WTC11 (cell line): ENCODE measurements at regions not wholly inside any gene's neighbourhood (a gene's known extent, or its start where the extent isn't known, plus 50 kb on each side); places are given as distances from the start of the nearest gene placed in this dataset.

Experiments
- ATAC-seq: fragments of 200-7000 bp; cut with Tn5 transposase; 2 replicates; pipeline ENCODE4 v1.10.0; 2021; ENCODE audit warnings: mild to moderate bottlenecking, moderate library complexity
- CTCF ChIA-PET: fragments of 300-600 bp; sonication (Branson Sonifier 250); formaldehyde crosslinking; loops from one replicate; lab custom pipeline; 2021; ENCODE audit warnings: antibody characterized with exemption; lab: Charles Lee
- POLR2A ChIA-PET: fragments of 350-600 bp; sonication (Branson Sonifier 250); formaldehyde crosslinking; loops from one replicate; lab custom pipeline; 2021; ENCODE audit warnings: antibody characterized with exemption; lab: Charles Lee
- DNase-seq: peaks from one replicate; pipeline ENCODE4 v3.0.0; 2021; ENCODE audit warnings: low spot score
- H3K27ac Mint-ChIP-seq: 2 replicates; pipeline ENCODE4 v1.8.0; 2021; ENCODE audit warnings: mixed read lengths
- H3K27me3 Mint-ChIP-seq: 2 replicates; pipeline ENCODE4 v1.8.0; 2021; ENCODE audit warnings: low read depth, mild to moderate bottlenecking, moderate library complexity, mixed read lengths
- H3K36me3 Mint-ChIP-seq: 2 replicates; pipeline ENCODE4 v1.8.0; 2021; ENCODE audit warnings: mixed read lengths
- H3K4me1 Mint-ChIP-seq: 2 replicates; pipeline ENCODE4 v1.8.0; 2022; ENCODE audit warnings: mixed read lengths
- H3K4me3 Mint-ChIP-seq: 2 replicates; pipeline ENCODE4 v1.8.0; 2021; ENCODE audit warnings: mild to moderate bottlenecking, moderate library complexity, mixed read lengths
- H3K9me3 Mint-ChIP-seq: 2 replicates; pipeline ENCODE4 v1.8.0; 2021; ENCODE audit warnings: mixed read lengths
- AR ChIP-seq: fragments of 250-450 bp; sonication (Bioruptor Pico); IDR thresholded peaks from 2 replicates; pipeline ENCODE4 v1.9.0; 2021; ENCODE audit warnings: mild to moderate bottlenecking
- CBFB ChIP-seq: sonication (generic); formaldehyde crosslinking; IDR thresholded peaks from 2 replicates; pipeline ENCODE4 v1.8.1; 2022; ENCODE audit warnings: mild to moderate bottlenecking, low read depth, missing genetic modification reagents
- ETV6 ChIP-seq: sonication (generic); formaldehyde crosslinking; IDR thresholded peaks from 2 replicates; pipeline ENCODE4 v1.8.1; 2022; ENCODE audit warnings: mild to moderate bottlenecking, missing genetic modification reagents
- GRHL2 ChIP-seq: fragments of 250-450 bp; sonication (Bioruptor Pico); IDR thresholded peaks from 2 replicates; pipeline ENCODE4 v1.8.0; 2022; ENCODE audit warnings: mild to moderate bottlenecking, moderate library complexity; ENCODE audit not compliant: insufficient replicate concordance, severe bottlenecking
- IRF1 ChIP-seq: sonication (generic); formaldehyde crosslinking; IDR thresholded peaks from 2 replicates; pipeline ENCODE4 v1.8.0; 2023; ENCODE audit warnings: missing genetic modification reagents
- MXD4 ChIP-seq: fragments of 250-450 bp; sonication (Bioruptor Pico); IDR thresholded peaks from 2 replicates; pipeline ENCODE4 v1.8.0; 2021; ENCODE audit warnings: mild to moderate bottlenecking, moderate library complexity, borderline replicate concordance
- MYBL2 ChIP-seq: sonication (generic); formaldehyde crosslinking; IDR thresholded peaks from 2 replicates; pipeline ENCODE4 v1.8.1; 2023; ENCODE audit warnings: mild to moderate bottlenecking, moderate library complexity, missing genetic modification reagents
- NFE2L1 ChIP-seq: sonication (generic); formaldehyde crosslinking; IDR thresholded peaks from 2 replicates; pipeline ENCODE4 v1.8.1; 2023; ENCODE audit warnings: missing genetic modification reagents
- NFYB ChIP-seq: sonication (generic); formaldehyde crosslinking; conservative IDR thresholded peaks from 2 replicates; pipeline ENCODE4 v1.8.0; 2022; ENCODE audit warnings: low read depth, missing genetic modification reagents
- NR3C1 ChIP-seq: sonication (generic); formaldehyde crosslinking; conservative IDR thresholded peaks from 2 replicates; pipeline ENCODE4 v1.8.1; 2023; ENCODE audit warnings: low read depth, mild to moderate bottlenecking, missing genetic modification reagents
- SOX15 ChIP-seq: fragments of 250-450 bp; sonication (Bioruptor Pico); IDR thresholded peaks from 2 replicates; pipeline ENCODE4 v1.9.0; 2021; ENCODE audit warnings: mild to moderate bottlenecking
- TCF7 ChIP-seq: sonication (generic); formaldehyde crosslinking; IDR thresholded peaks from 2 replicates; pipeline ENCODE4 v1.8.0; 2022; ENCODE audit warnings: mild to moderate bottlenecking, low read depth, missing genetic modification reagents, moderate library complexity
- TEAD1 ChIP-seq: sonication (generic); formaldehyde crosslinking; IDR thresholded peaks from 2 replicates; pipeline ENCODE4 v1.8.0; 2022; ENCODE audit warnings: mild to moderate bottlenecking, missing genetic modification reagents
- TEAD4 ChIP-seq: sonication (generic); formaldehyde crosslinking; IDR thresholded peaks from 2 replicates; pipeline ENCODE4 v1.8.0; 2022; ENCODE audit warnings: mild to moderate bottlenecking, missing genetic modification reagents
- ZNF281 ChIP-seq: sonication (generic); formaldehyde crosslinking; IDR thresholded peaks from 2 replicates; pipeline ENCODE4 v1.8.0; 2023; ENCODE audit warnings: mild to moderate bottlenecking, missing genetic modification reagents
- TF ChIP-seq, protein P1 (sequence below): fragments of 250-450 bp; sonication (Bioruptor Pico); IDR thresholded peaks from 2 replicates; pipeline ENCODE4 v1.9.0; 2021; ENCODE audit warnings: mild to moderate bottlenecking, borderline replicate concordance
- TF ChIP-seq, protein P2 (sequence below): sonication (generic); formaldehyde crosslinking; conservative IDR thresholded peaks from 2 replicates; pipeline ENCODE4 v1.8.1; 2022; ENCODE audit warnings: mild to moderate bottlenecking, missing genetic modification reagents

- TF ChIP-seq TEAD4 (CRISPR knock-in tag) (no peak), CBFB (CRISPR knock-in tag) (no peak), NR3C1 (CRISPR knock-in tag) (no peak), TCF7 (no peak), MXD4 (CRISPR knock-in tag) (no peak), IRF1 (CRISPR knock-in tag) (no peak), ETV6 (CRISPR knock-in tag) (no peak), GRHL2 (CRISPR knock-in tag) (no peak), AR (CRISPR knock-in tag) (no peak), SOX15 (no peak)
- TF ChIP-seq, protein P1, sequence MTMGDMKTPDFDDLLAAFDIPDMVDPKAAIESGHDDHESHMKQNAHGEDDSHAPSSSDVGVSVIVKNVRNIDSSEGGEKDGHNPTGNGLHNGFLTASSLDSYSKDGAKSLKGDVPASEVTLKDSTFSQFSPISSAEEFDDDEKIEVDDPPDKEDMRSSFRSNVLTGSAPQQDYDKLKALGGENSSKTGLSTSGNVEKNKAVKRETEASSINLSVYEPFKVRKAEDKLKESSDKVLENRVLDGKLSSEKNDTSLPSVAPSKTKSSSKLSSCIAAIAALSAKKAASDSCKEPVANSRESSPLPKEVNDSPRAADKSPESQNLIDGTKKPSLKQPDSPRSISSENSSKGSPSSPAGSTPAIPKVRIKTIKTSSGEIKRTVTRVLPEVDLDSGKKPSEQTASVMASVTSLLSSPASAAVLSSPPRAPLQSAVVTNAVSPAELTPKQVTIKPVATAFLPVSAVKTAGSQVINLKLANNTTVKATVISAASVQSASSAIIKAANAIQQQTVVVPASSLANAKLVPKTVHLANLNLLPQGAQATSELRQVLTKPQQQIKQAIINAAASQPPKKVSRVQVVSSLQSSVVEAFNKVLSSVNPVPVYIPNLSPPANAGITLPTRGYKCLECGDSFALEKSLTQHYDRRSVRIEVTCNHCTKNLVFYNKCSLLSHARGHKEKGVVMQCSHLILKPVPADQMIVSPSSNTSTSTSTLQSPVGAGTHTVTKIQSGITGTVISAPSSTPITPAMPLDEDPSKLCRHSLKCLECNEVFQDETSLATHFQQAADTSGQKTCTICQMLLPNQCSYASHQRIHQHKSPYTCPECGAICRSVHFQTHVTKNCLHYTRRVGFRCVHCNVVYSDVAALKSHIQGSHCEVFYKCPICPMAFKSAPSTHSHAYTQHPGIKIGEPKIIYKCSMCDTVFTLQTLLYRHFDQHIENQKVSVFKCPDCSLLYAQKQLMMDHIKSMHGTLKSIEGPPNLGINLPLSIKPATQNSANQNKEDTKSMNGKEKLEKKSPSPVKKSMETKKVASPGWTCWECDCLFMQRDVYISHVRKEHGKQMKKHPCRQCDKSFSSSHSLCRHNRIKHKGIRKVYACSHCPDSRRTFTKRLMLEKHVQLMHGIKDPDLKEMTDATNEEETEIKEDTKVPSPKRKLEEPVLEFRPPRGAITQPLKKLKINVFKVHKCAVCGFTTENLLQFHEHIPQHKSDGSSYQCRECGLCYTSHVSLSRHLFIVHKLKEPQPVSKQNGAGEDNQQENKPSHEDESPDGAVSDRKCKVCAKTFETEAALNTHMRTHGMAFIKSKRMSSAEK (CRISPR knock-in tag): no peak
- TF ChIP-seq, protein P2, sequence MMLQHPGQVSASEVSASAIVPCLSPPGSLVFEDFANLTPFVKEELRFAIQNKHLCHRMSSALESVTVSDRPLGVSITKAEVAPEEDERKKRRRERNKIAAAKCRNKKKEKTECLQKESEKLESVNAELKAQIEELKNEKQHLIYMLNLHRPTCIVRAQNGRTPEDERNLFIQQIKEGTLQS (CRISPR knock-in tag): no peak
- Mint-ChIP-seq H3K36me3 (no peaks in the 10 kb centered on the region), H3K4me1 (peaks cover 11% of the 10 kb centered on the region), H3K27me3 (no peaks in the 10 kb centered on the region), H3K27ac (no peak overlapping the region), H3K9me3 (no peaks in the 10 kb centered on the region), H3K4me3 (no peak overlapping the region)
- no peak for ATAC-seq
- ChIA-PET POLR2A (no interaction called here), CTCF (interaction anchor here (0.9 to 2.4 kb wide), 2 partner anchors 23 to 128 kb away, joined by 3 to 14 read pairs; no protein-coding TSS in a partner anchor)
- DNase-seq: no peak
These were observed 89.0 kb upstream of the TOP1 start for GRCh38 chr20:40939667-40940066.

DNA sequence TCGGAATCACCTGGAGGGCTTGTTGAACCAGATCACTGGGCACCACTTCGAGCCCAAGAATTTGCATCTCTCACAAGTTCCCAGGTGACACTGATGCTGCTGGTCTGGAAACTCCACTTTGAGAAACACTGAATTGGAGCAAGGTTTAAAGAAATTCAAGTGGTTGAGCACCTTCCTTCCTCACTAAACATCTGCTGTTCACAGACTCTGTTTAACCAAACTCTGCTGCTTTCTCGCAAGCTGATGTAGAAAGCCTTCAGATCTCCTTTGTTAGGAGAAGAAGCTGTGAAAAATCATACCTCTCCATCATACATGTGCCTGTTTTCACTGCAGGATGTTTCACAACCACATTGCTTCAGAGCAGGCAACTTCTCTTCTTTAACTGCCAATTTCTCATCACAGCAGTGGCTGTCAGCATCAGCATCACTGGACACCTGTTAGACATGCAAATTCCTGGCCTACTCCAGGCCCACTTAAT, 87.5 kb upstream of the TOP1 start:
- CTCF ChIA-PET: no interaction called here
- TF ChIP-seq TEAD1: no peak
- TF ChIP-seq MYBL2 (CRISPR knock-in tag): no peak
- TF ChIP-seq NFE2L1: no peak
- no peak for TF ChIP-seq NFYB
- no peak for TF ChIP-seq ZNF281
- TF ChIP-seq, all 79 proteins: peak for 0

More for the DNA sequence above, 87.5 kb upstream of the TOP1 start:
- Mint-ChIP-seq H3K9me3 (no peaks in the 10 kb centered on the region), H3K4me3 (no peak overlapping the region), H3K27me3 (peaks cover 6% of the 10 kb centered on the region), H3K36me3 (no peaks in the 10 kb centered on the region), H3K4me1 (peaks cover 23% of the 10 kb centered on the region), H3K27ac (no peak overlapping the region)
- POLR2A ChIA-PET: no interaction called here
- ATAC-seq (no peak), DNase-seq (no peak)
